Testis (tissue), 2 donors: ENCODE measurements at regions not wholly inside any gene's neighbourhood (a gene's known extent, or its start where the extent isn't known, plus 50 kb on each side); places are given as distances from the start of the nearest gene placed in this dataset.

Source experiments
- DNase-seq: peaks from one replicate; pipeline ENCODE4 v3.0.0-alpha.2; 2019
- H3K27ac ChIP-seq, 2 donors: fragments of 200-600 bp; sonication (generic); one replicate each; pipeline ENCODE4 v1.5.1; 2019
- H3K27me3 ChIP-seq: fragments of 200-600 bp; sonication (generic); one replicate; pipeline ENCODE4 v1.5.1; 2019
- H3K36me3 ChIP-seq: fragments of 200-600 bp; sonication (generic); one replicate; pipeline ENCODE4 v1.5.1; 2017; ENCODE audit warnings: low read depth; ENCODE audit errors: missing control alignments
- H3K4me1 ChIP-seq: fragments of 200-600 bp; sonication (generic); one replicate; pipeline ENCODE4 v1.5.1; 2019
- H3K4me3 ChIP-seq, 2 donors: fragments of 200-600 bp; sonication (generic); one replicate each; pipeline ENCODE4 v1.5.1; 2017 to 2019
- H3K9me3 ChIP-seq: fragments of 200-600 bp; sonication (generic); one replicate; pipeline ENCODE4 v1.5.1; 2017
- CTCF ChIP-seq, 3 experiments: fragments of 450-650 bp in 2 of 3; fragments of 200-600 bp in 1 of 3; sonication (generic) in 1 of 3; IDR thresholded peaks; one replicate each; pipeline ENCODE4 v1.5.1; 2016 to 2019; ENCODE audit warnings: antibody characterized with exemption in 3 of 3, mild to moderate bottlenecking in 2 of 3, moderate library complexity in 1 of 3
- POLR2A ChIP-seq: fragments of 450-650 bp; IDR thresholded peaks from one replicate; pipeline ENCODE4 v1.6.1; 2017; ENCODE audit warnings: antibody characterized with exemption, mild to moderate bottlenecking, moderate library complexity
- WGBS, 2 donors: methylation state at CpG; one replicate each; pipeline ENCODE4 v1.1.5; 2018; 5-methylcytosine and 5-hydroxymethylcytosine counted together
- intact Hi-C: fragments of 100-400 bp; cut with DNase I; formaldehyde crosslinking; loops from one replicate; pipeline ENCODE4 v1.15.1; 2023; ENCODE audit warnings: low total_unique reads

GRCh38 chr17:5686074-5686635, 101.8 kb upstream of the NLRP1 start:
- H3K27ac ChIP-seq, result no peak overlapping the region
- DNase-seq, result no peak
- 62 to 67% methylated on average over 4 of the region's 4 CpGs for WGBS, 2 donors
- no peaks in the 10 kb centered on the region for H3K27me3 ChIP-seq
- intact Hi-C loops, result no loop called here
- no peaks in the 10 kb centered on the region for H3K36me3 ChIP-seq
- TF ChIP-seq CTCF (IDR thresholded peaks at IDR 0.05) (no peak), POLR2A (no peak)
- H3K9me3 ChIP-seq, result no peaks in the 10 kb centered on the region
- H3K4me3 ChIP-seq, result no peak overlapping the region
- H3K4me1 ChIP-seq, result no peaks in the 10 kb centered on the region

GRCh38 chr17:5687646-5688045, 103.3 kb upstream of the NLRP1 start:
- DNase-seq, result no peak
- no peaks in the 10 kb centered on the region for H3K9me3 ChIP-seq
- no peak overlapping the region for H3K4me3 ChIP-seq
- no peak for TF ChIP-seq CTCF (IDR thresholded peaks at IDR 0.05)
- TF ChIP-seq POLR2A, result no peak
- H3K27ac ChIP-seq, result no peak overlapping the region
- H3K4me1 ChIP-seq, result no peaks in the 10 kb centered on the region
- intact Hi-C loops, result no loop called here
- no peaks in the 10 kb centered on the region for H3K36me3 ChIP-seq
- no peaks in the 10 kb centered on the region for H3K27me3 ChIP-seq
- 74 to 77% methylated on average over 8 of the region's 8 CpGs for WGBS, 2 donors

- Histone ChIP-seq H3K9me3 (no peaks in the 10 kb centered on the region), H3K36me3 (no peaks in the 10 kb centered on the region), H3K27me3 (no peaks in the 10 kb centered on the region), H3K4me3 (no peak overlapping the region), H3K27ac (no peak overlapping the region), H3K4me1 (no peaks in the 10 kb centered on the region)
- 76 to 89% methylated on average over 9 of the region's 9 CpGs for WGBS, 2 donors
- TF ChIP-seq CTCF (IDR thresholded peaks at IDR 0.05) (no peak), POLR2A (no peak)
- DNase-seq, result no peak
- intact Hi-C loops, result no loop called here
These were observed 109.5 kb upstream of the NLRP1 start for GRCh38 chr17:5693821-5694220.

- 57 to 59% methylated on average over 8 of the region's 8 CpGs for WGBS, 2 donors
- Histone ChIP-seq H3K4me3 (no peak overlapping the region), H3K9me3 (no peaks in the 10 kb centered on the region), H3K27ac (no peak overlapping the region), H3K27me3 (no peaks in the 10 kb centered on the region), H3K36me3 (no peaks in the 10 kb centered on the region), H3K4me1 (no peaks in the 10 kb centered on the region)
- no peak for DNase-seq
- intact Hi-C loops, result no loop called here
- TF ChIP-seq CTCF (IDR thresholded peaks at IDR 0.05) (no peak), POLR2A (no peak)
These were observed 110.2 kb upstream of the NLRP1 start for GRCh38 chr17:5694551-5694950.

- intact Hi-C loops, result no loop called here
- 63 to 67% methylated on average over 3 of the region's 3 CpGs for WGBS, 2 donors
These were observed 111.2 kb upstream of the NLRP1 start for GRCh38 chr17:5695480-5695879.

More at GRCh38 chr17:5695480-5695879, 111.2 kb upstream of the NLRP1 start:
- Histone ChIP-seq H3K9me3 (no peaks in the 10 kb centered on the region), H3K4me3 (no peak overlapping the region), H3K36me3 (no peaks in the 10 kb centered on the region), H3K4me1 (no peaks in the 10 kb centered on the region), H3K27ac (no peak overlapping the region), H3K27me3 (no peaks in the 10 kb centered on the region)
- DNase-seq, result no peak
- TF ChIP-seq POLR2A, result no peak
- TF ChIP-seq CTCF (IDR thresholded peaks at IDR 0.05), result no peak
